HG02759 (cell line): ENCODE measurements at regions not wholly inside any gene's neighbourhood (a gene's known extent, or its start where the extent isn't known, plus 50 kb on each side); places are given as distances from the start of the nearest gene placed in this dataset.
"Not testable (repeated sequence)": the region's sequence is repeated elsewhere in the genome, so short reads cannot be mapped to it uniquely, and the experiment has no call there.

Source experiments
- ATAC-seq: cut with Tn5 transposase; IDR thresholded peaks from one replicate; pipeline ENCODE4 v1.9.1; 2021; ENCODE audit warnings: mild to moderate bottlenecking, moderate library complexity; ENCODE audit not compliant: unreplicated experiment

DNA sequence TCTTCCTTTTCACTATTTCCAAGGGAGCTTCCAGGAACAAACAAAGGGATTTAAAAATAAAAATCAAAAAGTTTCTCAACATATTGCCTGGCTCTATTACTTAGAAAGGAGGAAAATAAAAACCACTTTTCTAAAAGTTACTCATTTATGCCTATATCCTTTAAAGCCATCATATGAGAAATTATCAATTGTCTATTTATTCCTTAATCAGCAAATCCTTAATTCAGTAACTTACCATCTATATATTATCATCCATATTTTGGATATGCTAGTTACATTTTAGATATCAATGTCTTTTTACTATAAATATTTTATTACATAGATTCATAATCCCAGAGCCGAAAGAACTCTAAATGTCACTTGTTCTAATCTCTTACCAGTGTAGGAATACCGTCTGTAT lies 481.5 kb upstream of the ANO5 start:
- ATAC-seq = no peak

GRCh38 chr11:21723678-21724077 lies 469.2 kb upstream of the ANO5 start:
- no peak for ATAC-seq

DNA sequence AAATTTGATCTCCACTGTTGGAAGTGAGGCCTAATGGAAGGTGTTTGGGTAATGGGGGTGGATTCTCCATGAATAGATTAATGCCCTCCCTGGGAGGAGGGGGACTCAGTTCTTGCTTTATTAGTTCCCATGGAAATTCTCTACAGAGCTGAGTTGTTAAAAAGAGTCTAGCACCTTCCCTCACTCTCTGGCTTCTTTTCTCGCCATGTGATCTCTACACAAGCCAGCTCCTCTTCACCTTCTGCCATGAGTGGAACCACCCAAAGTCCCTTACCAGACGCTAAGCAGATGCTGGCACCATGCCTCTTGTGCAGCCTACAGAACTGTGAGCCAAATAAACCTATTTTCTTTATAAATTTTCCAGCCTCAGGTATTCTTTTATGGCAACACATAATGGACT lies 465.8 kb upstream of the ANO5 start:
- ATAC-seq = no peak

- no peak for ATAC-seq
These were observed 456.5 kb upstream of the ANO5 start for GRCh38 chr11:21736404-21736803.

DNA sequence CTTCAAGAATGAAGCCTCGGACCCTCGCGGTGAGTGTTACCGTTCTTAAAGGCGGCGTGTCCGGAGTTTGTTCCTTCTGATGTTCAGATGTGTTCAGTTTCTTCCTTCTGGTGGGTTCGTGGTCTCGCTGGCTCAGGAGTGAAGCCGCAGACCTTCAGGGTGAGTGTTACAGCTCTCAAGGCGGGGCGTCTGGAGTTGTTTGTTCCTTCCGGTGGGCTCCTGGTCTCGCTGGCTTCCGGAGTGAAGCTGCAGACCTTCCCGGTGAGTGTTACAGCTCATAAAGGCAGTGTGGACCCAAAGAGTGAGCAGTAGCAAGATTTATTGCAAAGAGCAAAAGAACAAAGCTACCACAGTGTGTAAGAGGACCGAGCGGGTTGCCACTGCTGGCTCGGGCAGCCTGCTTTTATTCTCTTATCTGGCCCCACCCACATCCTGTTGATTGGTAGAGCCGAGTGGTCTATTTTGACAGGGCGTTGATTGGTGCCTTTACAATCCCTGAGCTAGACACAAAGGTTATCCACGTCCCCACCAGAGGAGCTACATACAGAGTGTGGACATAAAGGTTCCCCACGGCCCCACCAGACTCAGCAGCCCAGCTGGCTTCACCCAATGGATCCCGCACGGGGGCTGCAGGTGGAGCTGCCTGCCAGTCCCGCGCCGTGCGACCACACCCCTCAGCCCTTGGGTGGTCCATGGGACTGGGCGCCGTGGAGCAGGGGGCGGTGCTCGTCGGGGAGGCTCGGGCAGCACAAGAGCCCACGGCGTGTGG lies 440.2 kb upstream of the ANO5 start:
- ATAC-seq = not testable (repeated sequence)

GRCh38 chr11:21753244-21753767 lies 439.6 kb upstream of the ANO5 start:
- not testable (repeated sequence) for ATAC-seq

DNA sequence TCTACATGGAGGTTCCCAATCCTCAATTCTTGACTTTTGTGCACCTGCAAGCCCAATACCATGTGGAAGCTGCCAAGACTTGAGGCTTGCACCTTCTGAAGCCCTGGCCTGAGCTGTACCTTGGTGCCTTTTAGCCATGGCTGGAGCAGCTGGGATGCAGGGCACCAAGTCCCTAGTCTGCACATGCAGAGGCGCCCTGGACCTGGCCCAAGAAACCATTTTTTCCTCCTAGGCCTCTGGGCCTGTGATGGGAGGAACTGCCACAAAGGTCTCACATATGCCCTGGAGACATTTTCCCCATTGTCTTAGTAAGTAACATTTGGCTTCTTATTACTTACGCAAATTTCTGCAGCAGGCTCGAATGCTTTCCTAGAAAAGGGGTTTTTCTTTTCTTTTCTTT lies 431.9 kb upstream of the ANO5 start:
- ATAC-seq = no peak

DNA sequence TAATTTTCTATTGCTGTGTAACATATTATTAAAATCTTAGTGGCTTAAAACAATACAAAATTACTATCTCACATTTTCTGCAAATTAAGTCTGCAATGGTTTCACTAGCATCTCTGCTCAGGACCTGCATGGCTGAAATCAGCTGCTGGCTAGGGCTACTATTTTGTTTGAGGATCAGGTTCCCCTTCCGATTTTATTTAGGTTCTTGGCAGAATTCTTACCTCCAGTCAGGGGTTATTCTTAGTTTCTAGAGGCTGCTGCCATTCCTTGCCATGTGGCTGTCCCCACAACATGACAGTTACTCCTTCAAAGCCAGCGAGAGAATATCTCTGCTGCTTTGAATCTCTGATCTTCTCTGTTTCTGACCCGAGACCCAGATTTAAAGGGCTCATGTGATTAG lies 424.5 kb upstream of the ANO5 start:
- ATAC-seq = no peak

- ATAC-seq = no peak
These were observed 423.7 kb upstream of the ANO5 start for GRCh38 chr11:21769188-21769587.

GRCh38 chr11:21771097-21771496 lies 421.8 kb upstream of the ANO5 start:
- no peak for ATAC-seq

GRCh38 chr11:21774212-21774611 lies 418.7 kb upstream of the ANO5 start:
- ATAC-seq = no peak

DNA sequence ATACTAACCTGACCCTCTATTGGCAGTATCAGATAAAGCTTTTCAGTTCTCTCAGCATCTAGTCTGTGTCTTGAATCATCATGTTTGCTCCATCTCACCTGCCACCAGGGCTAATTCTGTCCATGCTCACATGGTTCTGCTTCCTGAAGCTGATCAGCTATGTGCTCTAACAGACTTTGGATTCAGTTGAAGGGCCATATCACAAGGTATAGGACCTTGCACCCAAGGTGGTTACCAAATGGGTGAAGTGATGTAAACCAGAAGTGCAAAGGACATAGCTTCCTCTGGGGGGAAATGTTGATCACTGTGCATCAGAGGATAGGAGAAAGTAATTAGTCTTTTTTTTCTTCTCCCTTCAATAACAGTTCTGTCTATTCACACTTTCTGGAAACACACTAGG lies 417.0 kb upstream of the ANO5 start:
- ATAC-seq = no peak

GRCh38 chr11:21783954-21784353 lies 408.9 kb upstream of the ANO5 start:
- ATAC-seq = no peak

GRCh38 chr11:21785351-21785750 lies 407.5 kb upstream of the ANO5 start:
- ATAC-seq = no peak

DNA sequence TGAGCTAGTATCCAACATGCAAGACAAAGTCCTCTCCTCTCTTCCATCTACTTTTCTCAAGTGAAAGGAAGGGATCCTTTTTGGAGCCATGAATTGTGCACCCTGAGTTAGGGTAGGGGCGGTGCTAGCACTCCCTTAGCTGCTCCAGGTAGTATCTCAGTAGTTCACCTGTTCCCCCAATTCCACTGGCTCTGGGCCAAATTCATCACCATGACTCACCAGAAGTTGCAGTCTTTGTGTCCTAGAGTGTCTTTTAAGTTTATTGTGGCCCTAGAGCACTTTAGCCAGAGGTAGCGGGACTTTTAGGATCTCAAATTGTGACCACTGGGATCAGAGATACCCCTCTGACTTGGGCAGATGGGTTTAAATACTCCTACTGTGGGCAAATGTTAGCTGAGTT lies 398.6 kb upstream of the ANO5 start:
- no peak for ATAC-seq

DNA sequence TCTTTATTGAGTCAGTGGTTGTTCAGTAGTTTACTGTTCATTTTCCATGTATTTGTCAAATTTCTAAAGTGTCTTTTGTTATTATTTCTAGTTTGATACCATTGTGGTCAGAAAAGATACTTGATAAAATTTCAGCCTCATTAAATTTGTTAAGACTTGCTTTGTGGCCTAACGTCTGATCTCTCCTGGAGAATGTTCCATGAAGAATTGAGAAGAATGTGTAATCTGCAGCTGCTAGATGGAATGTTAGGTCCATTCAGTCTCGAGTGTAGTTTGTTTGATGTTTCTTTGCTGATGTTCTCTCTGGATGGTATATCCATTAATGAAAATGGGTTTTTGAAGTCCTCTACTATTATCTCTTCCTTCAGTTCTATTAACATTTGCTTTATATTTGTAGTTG lies 394.7 kb upstream of the ANO5 start:
- ATAC-seq = no peak

DNA sequence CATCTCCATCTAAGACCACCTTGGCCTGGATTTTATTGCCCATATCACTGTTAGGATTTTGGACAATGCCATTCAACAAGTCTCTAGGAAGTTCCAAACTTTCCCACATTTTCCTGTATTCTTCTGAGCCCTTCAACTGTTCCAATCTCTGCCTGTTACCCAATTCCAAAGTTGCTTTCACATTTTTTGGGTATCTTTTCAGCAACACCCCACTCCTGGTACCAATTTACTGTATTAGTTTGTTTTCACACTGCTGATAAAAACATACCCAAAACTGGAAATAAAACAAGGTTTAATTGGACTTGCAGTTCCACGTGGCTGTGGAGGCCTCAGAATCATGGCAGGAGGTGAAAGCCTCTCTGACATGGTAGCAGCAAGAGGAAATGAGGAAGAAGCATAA lies 388.4 kb upstream of the ANO5 start:
- not testable (repeated sequence) for ATAC-seq

DNA sequence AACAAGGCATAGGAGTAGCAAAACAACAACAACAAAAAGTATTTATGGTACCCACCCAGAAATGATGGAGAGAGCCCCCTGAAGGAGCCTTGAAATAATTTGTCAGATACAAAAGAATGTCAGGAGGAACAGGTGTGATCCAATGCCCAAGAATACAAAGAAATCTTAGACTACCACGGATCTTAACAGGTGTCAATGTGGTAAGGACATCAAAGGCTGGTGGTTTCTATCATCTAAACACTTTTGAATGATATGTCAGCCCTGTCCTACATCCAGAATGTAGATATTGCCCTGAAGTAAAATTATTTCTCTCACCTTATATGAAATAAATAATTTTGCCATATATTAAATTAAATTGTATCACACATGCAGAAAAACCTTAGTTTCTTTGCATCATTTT lies 386.4 kb upstream of the ANO5 start:
- ATAC-seq = no peak

DNA sequence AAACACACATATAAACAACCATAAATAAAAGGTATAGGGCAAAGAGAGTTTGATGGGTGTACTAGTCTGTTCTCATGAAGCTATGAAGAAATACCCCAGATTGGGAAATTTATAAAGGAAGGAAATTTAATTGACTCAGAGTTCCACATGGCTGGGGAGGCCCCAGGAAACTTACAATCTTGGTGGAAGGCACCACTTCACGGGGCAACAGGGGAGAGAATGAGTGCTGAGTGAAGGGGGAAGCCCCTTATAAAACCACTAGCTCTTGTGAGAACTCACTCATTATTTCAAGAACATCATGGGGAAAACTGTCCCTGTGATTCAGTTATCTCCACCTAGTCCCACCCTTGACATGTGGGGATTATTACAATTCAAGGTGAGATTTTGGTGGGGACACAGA lies 385.9 kb upstream of the ANO5 start:
- peak; percentile 51 for ATAC-seq

- ATAC-seq = peak; percentile 31
These were observed 385.5 kb upstream of the ANO5 start for GRCh38 chr11:21807350-21807749.

- no peak for ATAC-seq
These were observed 382.2 kb upstream of the ANO5 start for GRCh38 chr11:21810650-21811049.

- ATAC-seq = no peak
These were observed 381.3 kb upstream of the ANO5 start for GRCh38 chr11:21811572-21811971.

GRCh38 chr11:21814169-21814568 lies 378.7 kb upstream of the ANO5 start:
- ATAC-seq = no peak
